ENCODE measurements at regions not wholly inside any gene's neighbourhood (a gene's known extent, or its start where the extent isn't known, plus 50 kb on each side); places are given as distances from the start of the nearest gene placed in this dataset.
A peak's percentile ranks its signal among the peaks of the same experiment; 100 is the strongest.

GRCh38 chr14:21993070-21993469 is 319.5 kb upstream of the OR4E1 start:
- no peak for DNase-seq
- intact Hi-C loops (cut with DNase I), result no loop called here
- ATAC-seq, result no peak
- Histone ChIP-seq H3K36me3 (no peaks in the 10 kb centered on the region), H3K27me3 (no peaks in the 10 kb centered on the region), H3K4me3 (no peak overlapping the region), H3K27ac (no peak overlapping the region), H3K9me3 (no peaks in the 10 kb centered on the region), H3K4me1 (no peaks in the 10 kb centered on the region)
- no peak for TF ChIP-seq CTCF (IDR thresholded peaks at IDR 0.05)

- no peak for TF ChIP-seq CTCF (IDR thresholded peaks at IDR 0.05)
- H3K4me3 ChIP-seq, result no peak overlapping the region
- no peaks in the 10 kb centered on the region for H3K4me1 ChIP-seq
- H3K27ac ChIP-seq, result no peak overlapping the region
- intact Hi-C loops (cut with DNase I), result no loop called here
- H3K36me3 ChIP-seq, result no peaks in the 10 kb centered on the region
- H3K27me3 ChIP-seq, result no peaks in the 10 kb centered on the region
- no peak for DNase-seq
- no peak for ATAC-seq
- H3K9me3 ChIP-seq, result no peaks in the 10 kb centered on the region
Observed at GRCh38 chr14:21991130-21991529, 317.5 kb upstream of the OR4E1 start.

- intact Hi-C loops (cut with DNase I), result no loop called here
- Histone ChIP-seq H3K36me3 (no peaks in the 10 kb centered on the region), H3K9me3 (no peaks in the 10 kb centered on the region), H3K27me3 (no peaks in the 10 kb centered on the region), H3K27ac (no peak overlapping the region), H3K4me1 (no peaks in the 10 kb centered on the region), H3K4me3 (no peak overlapping the region)
- TF ChIP-seq CTCF (IDR thresholded peaks at IDR 0.05), result peak in 1 of 2 donors; percentile 33
- ATAC-seq, result no peak
- no peak for DNase-seq
Observed at GRCh38 chr14:21990116-21990515, 316.5 kb upstream of the OR4E1 start.

DNA sequence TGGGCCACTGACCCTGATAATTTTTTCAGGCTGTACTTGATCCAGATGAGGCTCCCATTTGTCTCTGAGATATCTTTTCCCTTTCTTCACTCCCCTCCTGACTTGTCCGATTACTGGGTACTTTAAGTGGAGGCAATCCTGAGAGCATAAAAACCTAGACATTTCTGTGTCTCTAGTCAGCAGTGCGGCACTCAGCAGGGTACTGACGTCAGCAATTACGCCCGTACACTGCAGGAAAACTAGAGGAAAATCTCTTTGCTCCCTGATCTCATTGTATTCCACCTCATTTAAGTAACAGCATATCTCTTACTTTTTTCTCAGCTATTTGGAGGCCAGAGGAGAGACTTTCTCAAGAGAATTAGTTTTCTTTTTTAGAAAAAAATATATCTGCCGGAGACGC is 315.5 kb upstream of the OR4E1 start:
- intact Hi-C loops (cut with DNase I), result no loop called here
- DNase-seq (no peak), ATAC-seq (no peak)
- Histone ChIP-seq H3K9me3 (no peaks in the 10 kb centered on the region), H3K4me1 (no peaks in the 10 kb centered on the region), H3K4me3 (no peak overlapping the region), H3K27me3 (no peaks in the 10 kb centered on the region), H3K27ac (no peak overlapping the region), H3K36me3 (no peaks in the 10 kb centered on the region)
- no peak for TF ChIP-seq CTCF (IDR thresholded peaks at IDR 0.05)

GRCh38 chr14:21988413-21988812 is 314.8 kb upstream of the OR4E1 start:
- intact Hi-C loops (cut with DNase I), result no loop called here
- Histone ChIP-seq H3K4me1 (no peaks in the 10 kb centered on the region), H3K9me3 (no peaks in the 10 kb centered on the region), H3K4me3 (no peak overlapping the region), H3K36me3 (no peaks in the 10 kb centered on the region), H3K27me3 (no peaks in the 10 kb centered on the region), H3K27ac (no peak overlapping the region)
- no peak for TF ChIP-seq CTCF (IDR thresholded peaks at IDR 0.05)
- DNase-seq (no peak), ATAC-seq (no peak)

All from left lung (tissue), 4 donors.